ENCODE measurements at regions not wholly inside any gene's neighbourhood (a gene's known extent, or its start where the extent isn't known, plus 50 kb on each side); places are given as distances from the start of the nearest gene placed in this dataset.

GRCh38 chr2:45123521-45124191 is 114.4 kb upstream of the SIX2 start:
- TF ChIP-seq, protein P1, sequence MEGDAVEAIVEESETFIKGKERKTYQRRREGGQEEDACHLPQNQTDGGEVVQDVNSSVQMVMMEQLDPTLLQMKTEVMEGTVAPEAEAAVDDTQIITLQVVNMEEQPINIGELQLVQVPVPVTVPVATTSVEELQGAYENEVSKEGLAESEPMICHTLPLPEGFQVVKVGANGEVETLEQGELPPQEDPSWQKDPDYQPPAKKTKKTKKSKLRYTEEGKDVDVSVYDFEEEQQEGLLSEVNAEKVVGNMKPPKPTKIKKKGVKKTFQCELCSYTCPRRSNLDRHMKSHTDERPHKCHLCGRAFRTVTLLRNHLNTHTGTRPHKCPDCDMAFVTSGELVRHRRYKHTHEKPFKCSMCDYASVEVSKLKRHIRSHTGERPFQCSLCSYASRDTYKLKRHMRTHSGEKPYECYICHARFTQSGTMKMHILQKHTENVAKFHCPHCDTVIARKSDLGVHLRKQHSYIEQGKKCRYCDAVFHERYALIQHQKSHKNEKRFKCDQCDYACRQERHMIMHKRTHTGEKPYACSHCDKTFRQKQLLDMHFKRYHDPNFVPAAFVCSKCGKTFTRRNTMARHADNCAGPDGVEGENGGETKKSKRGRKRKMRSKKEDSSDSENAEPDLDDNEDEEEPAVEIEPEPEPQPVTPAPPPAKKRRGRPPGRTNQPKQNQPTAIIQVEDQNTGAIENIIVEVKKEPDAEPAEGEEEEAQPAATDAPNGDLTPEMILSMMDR (tag by site-specific recombination; IDR thresholded peaks at IDR 0.05), result no peak
- TF ChIP-seq ZNF791 (tag by site-specific recombination; IDR thresholded peaks at IDR 0.05), result no peak
- no peak for TF ChIP-seq ZSCAN16 (tag by site-specific recombination; IDR thresholded peaks at IDR 0.05)
- TF ChIP-seq ZNF140 (tag by site-specific recombination; IDR thresholded peaks at IDR 0.05), result no peak
- TF ChIP-seq ZNF223 (tag by site-specific recombination; IDR thresholded peaks at IDR 0.05), result no peak
- TF ChIP-seq ZNF776 (tag by site-specific recombination; IDR thresholded peaks at IDR 0.05; ENCODE audit: borderline replicate concordance), result no peak
- no peak for TF ChIP-seq ZNF664 (tag by site-specific recombination; IDR thresholded peaks at IDR 0.05)
- TF ChIP-seq ZNF416 (tag by site-specific recombination; IDR thresholded peaks at IDR 0.05), result no peak
- no peak for TF ChIP-seq ATF2 (tag by site-specific recombination; IDR thresholded peaks at IDR 0.05; ENCODE audit: low read depth)
- TF ChIP-seq ZNF571 (tag by site-specific recombination; IDR thresholded peaks at IDR 0.05), result no peak
- TF ChIP-seq ZNF639 (tag by site-specific recombination; IDR thresholded peaks at IDR 0.05), result no peak
- no peak for TF ChIP-seq ZNF239 (tag by site-specific recombination; IDR thresholded peaks at IDR 0.05)
